GM12872 (cell line): ENCODE measurements at regions not wholly inside any gene's neighbourhood (a gene's known extent, or its start where the extent isn't known, plus 50 kb on each side); places are given as distances from the start of the nearest gene placed in this dataset.

Experiments used
- TF ChIP-seq, protein P1 (sequence below): IDR thresholded peaks from 3 replicates; pipeline ENCODE4 v1.5.1; 2011; ENCODE audit warnings: low read depth, mild to moderate bottlenecking, low read length, moderate library complexity; ENCODE audit not compliant: insufficient read depth

DNA sequence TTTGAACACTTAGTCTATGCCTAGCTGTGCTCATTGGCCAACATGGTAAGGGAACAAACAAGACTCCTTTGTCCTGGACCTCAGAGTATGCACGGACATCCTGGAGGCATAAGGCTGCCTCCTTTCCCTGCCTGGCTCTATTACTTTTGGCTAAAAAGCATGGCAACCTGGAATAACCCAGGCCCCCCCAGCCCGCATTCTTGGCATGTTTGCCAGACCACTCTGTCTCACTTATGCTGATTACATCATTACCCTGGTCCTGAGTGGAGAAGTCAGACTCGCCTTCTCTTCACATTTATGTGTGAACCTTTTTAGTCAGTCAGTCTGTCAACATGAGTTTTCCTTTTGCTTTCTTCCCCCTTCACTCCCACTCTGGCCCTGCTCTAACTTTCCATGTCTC lies 58.0 kb upstream of the ELK3 start:
- TF ChIP-seq, protein P1, sequence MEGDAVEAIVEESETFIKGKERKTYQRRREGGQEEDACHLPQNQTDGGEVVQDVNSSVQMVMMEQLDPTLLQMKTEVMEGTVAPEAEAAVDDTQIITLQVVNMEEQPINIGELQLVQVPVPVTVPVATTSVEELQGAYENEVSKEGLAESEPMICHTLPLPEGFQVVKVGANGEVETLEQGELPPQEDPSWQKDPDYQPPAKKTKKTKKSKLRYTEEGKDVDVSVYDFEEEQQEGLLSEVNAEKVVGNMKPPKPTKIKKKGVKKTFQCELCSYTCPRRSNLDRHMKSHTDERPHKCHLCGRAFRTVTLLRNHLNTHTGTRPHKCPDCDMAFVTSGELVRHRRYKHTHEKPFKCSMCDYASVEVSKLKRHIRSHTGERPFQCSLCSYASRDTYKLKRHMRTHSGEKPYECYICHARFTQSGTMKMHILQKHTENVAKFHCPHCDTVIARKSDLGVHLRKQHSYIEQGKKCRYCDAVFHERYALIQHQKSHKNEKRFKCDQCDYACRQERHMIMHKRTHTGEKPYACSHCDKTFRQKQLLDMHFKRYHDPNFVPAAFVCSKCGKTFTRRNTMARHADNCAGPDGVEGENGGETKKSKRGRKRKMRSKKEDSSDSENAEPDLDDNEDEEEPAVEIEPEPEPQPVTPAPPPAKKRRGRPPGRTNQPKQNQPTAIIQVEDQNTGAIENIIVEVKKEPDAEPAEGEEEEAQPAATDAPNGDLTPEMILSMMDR: no peak

DNA sequence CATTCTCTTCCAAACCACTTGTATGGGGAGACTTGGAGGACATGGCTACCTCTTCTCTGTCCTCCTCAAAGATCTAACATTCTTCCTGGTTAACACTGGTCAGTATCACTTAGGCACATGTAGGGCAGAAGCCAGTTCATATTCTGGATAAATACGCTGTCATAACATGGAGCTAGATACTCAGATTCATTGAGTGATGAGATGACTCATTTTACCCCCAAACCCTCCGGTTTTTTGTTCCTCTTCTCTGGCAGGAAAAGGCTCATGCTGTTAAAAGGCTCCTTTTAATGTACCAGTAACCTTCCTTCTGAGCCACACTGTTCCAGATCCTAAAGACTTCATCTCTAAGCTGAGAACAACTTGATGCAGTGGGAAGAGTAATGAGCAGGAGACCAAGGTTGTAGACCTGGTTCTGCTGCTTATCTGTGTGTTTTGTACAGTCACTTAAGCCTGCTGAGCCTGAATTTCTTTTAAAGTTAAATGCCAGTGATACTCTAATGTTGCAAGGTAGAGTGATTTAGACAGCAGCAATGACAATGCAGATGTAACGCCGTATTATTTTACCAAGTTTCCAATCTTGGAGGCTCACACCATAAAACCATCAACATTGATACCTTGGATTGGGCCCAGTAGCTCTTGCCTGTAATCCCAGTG lies 57.3 kb upstream of the ELK3 start:
- TF ChIP-seq, protein P1: no peak

- TF ChIP-seq, protein P1: no peak
Measured at GRCh38 chr12:96140174-96140573, 54.0 kb upstream of the ELK3 start.

- TF ChIP-seq, protein P1: no peak
Measured at GRCh38 chr12:96141216-96141912, 52.8 kb upstream of the ELK3 start.

DNA sequence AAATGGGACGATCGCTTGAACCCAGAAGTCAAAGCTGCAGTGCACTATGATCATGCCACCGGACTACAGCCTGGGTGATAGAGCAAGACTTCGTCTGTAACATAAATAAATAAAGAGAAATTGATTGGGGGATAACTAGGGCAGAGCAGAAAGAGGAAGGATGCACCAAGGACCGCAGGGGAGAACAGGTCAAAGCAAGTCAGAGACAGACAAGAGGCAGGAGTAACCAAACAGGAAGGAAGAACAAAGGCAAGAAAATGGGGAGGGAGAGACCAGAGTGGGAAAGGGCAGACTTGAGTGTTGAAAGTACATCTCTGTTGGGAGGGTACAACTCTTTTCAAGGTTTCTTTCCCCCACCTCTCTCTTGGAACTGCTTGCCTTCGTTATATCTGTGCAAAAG lies 50.8 kb upstream of the ELK3 start:
- TF ChIP-seq, protein P1: no peak

DNA sequence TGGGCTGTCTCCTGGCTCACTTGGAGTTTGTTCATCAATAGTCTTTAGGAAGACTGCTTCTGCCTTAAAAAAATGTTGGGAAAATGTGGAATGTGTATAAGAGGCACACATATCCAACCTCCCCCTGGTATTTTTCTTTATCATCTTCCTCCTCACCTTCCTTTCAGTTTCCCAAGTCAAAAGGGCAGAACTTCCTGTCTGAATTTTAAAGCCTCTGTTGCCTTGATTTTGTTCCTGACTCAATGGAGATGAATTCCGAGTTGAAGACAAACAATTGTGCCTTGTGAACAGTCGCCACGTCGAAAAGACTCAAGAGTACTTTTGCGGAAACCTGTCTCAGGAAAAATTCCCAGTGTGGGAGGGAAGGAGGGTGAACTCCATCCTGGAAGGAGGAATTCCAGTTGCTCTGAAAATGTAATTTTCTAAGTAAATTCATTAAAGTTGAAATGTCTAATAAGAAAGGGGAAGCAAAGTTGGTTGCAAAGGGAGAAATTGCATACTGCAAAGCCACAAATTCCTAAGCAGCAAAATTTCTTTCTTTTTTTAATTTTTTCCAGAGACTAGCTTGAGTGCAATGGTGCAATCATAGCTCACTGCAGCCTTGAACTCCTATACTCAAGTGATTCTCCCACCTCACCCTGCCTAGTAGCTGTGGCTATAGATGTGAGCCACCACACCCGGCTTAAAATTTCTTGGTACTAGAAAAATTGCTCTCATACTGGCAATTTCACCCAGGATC lies 50.2 kb upstream of the ELK3 start:
- TF ChIP-seq, protein P1: no peak
